CD4-positive, alpha-beta T cell treated with Interleukin-1 beta for 1 hour (primary cell): ENCODE measurements at regions not wholly inside any gene's neighbourhood (a gene's known extent, or its start where the extent isn't known, plus 50 kb on each side); places are given as distances from the start of the nearest gene placed in this dataset.
"Not testable (repeated sequence)": the region's sequence is repeated elsewhere in the genome, so short reads cannot be mapped to it uniquely, and the experiment has no call there.

Experiments used
- DNase-seq, 2 donors: peaks; one replicate each; pipeline ENCODE4 v3.0.0-alpha.2; 2020 to 2022

DNA sequence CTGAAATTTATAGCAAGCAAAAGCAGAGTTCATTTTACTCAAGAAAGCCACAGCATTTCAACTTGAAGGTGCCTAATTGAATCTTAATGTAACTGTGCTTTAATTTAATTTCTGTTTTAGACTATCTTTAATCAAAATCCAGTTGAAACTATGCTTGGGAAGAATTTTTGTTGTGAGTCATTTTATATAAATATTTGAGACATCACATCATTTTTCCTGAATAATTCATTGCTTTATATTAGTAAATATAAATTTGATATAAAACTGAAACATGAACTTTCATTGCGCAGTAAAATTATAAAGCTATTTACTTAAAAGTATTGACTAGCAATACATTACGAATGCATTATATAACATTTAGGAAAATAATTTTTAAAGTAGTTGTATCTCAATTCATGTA is 1937.1 kb upstream of the CDH9 start:
- DNase-seq: no peak

DNA sequence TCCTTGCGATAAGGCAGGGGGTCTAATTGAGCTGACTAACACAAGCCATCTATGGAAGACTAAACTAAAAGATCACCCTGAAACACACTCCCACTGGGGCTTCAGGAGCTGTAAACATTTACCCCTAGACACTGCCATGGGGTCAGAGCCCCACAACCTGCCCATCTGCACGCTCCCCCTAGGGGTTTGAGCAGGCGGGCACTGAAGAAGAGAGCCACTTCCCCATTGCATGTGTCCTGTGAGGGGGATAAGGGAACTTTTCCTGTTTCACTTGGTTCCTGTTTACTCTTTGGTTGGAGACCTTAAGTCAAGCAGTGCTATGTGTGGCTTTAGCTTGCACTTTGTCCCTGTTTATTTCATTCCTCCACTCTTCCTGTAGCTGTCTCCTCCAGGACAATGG is 1929.5 kb upstream of the CDH9 start:
- DNase-seq: no peak

DNA sequence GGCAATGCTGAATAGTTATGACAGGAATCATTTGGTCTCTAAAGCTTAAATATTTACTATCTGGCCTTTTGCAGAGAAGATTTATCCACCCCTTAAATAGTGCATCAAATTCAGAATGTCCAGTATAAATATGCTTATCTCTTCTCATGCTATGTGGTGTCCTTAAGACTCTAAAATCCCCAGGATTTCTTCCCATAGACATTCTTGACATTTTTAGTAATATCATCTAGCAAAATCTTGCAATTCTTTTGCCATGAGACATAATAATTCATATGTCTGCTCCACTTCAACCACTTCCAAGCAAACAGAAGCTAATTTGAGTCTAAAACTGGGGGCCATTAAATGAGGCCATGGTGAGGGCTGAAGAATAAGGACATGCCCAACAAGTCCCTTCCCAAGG is 1923.4 kb upstream of the CDH9 start:
- no peak for DNase-seq

- DNase-seq: no peak
These were observed 1920.2 kb upstream of the CDH9 start for GRCh38 chr5:28958581-28958980.

GRCh38 chr5:28957450-28957849 is 1919.1 kb upstream of the CDH9 start:
- DNase-seq: no peak

GRCh38 chr5:28954074-28954473 is 1915.7 kb upstream of the CDH9 start:
- DNase-seq: no peak

DNA sequence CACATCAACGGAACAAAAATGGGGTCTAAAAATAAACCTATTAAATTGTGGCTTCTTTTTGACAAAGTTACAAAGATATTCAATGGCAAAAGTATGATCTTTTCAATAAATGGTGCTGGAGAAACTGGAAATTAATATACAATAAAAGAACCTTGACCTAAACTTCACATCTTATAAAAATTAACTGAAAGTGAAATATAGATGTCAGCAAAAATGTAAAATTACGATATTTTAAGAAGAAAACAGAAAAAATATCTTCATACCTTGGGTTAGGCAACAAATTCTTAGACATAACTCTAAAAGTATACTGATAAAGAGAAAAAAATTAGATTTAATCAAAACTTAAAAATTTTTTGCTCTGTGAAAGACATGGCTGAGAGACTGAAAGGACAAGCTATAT is 1909.5 kb upstream of the CDH9 start:
- no peak for DNase-seq

GRCh38 chr5:28945859-28946258 is 1907.5 kb upstream of the CDH9 start:
- DNase-seq: no peak

DNA sequence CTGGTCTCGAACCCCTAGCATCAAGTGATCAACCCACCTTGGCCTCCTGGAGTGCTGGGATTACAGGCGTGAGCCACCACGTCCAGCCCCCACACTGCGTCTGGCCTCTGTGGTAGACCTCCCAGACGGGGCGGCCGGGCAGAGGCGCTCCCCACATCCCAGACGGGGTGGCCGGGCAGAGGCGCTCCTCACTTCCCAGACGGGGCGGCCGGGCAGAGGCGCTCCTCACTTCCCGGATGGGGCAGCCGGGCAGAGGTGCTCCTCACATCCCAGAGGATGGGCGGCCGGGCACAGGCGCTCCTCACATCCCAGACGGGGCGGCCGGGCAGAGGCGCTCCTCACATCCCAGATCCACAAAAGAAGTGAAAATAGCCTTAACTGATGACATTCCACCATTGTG is 1891.0 kb upstream of the CDH9 start:
- DNase-seq: not testable (repeated sequence)

DNA sequence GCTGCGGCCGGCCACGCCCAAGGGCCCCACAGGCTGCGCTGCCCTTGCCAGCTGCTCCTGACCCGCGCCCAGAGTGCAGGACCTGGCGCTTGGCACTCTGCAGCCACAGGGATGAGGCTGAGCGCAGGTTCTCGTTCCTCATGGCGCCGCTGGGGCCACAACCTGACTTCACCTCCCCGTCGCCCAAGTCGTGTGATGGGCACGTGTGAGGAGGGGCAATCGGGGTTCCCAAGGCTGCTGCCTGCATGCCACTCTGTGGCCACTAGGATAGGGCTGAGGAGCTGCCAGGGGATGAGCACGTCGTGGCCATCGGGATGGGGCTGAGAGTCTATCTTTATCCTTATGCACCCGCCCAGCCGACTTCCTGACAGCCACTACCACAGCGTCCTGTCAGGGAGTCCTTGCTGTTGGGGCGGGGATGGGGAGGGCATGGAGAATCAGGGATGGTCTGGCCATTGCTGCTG is 1890.0 kb upstream of the CDH9 start:
- DNase-seq: not testable (repeated sequence)

DNA sequence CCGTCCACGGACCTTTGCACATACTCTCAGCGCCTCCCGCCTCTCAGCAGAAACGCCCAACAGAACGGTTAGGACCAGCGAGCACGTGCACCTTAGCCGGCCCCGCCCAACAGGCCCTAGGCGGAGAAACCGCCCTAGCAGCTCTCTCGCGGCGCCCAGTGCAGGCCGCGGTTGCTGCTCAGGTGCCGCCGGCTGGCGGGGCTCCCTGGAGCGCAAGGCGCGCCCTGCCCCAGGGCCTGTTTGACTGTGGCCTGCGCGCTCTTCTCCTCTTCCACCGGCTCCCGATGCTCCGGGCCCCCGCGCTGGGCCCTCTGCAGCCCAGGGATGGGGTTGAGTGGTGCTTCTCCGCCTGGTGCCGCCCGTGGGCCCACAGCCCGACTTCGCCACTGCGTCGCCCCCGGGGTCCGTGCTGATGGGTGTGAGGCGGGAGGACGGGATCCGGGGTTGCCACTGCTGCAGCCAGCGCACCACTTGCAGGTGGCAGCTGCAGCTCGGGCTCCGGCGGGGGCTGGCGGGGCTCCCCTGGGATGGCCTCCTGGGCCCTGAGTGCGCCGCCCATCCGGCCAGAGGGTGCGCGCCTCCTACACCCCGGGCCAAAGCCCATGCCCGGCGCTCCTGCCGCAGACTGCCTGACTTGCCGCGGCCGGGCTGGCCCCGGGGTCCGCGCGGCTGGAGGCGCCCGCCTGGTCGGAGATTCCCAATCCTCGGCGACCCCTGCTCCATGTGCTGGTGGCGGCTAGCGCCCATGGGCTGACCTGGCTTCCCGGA is 1889.4 kb upstream of the CDH9 start:
- no peak for DNase-seq

GRCh38 chr5:28926422-28926821 is 1888.0 kb upstream of the CDH9 start:
- DNase-seq: no peak

DNA sequence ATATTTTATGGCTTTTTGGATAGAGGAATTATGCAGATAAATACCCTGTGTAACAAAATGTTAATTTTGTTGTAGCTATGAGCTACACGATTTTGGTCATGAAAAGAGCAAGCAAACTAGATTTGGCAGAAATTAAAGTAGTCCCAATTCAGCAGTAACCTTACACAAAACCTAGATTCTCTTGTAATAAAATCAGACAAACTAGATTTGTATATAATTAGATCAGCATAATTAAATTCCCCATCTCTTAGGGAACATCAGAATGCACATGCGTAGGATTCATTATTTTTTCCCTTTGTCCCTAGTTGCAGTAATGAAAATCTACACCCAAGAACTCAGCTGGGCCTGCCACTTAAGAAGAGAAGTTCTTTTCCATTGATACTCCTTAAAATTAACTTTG is 1879.2 kb upstream of the CDH9 start:
- no peak for DNase-seq

GRCh38 chr5:28914297-28914696 is 1875.9 kb upstream of the CDH9 start:
- no peak for DNase-seq

GRCh38 chr5:28903643-28904042 is 1865.3 kb upstream of the CDH9 start:
- no peak for DNase-seq

DNA sequence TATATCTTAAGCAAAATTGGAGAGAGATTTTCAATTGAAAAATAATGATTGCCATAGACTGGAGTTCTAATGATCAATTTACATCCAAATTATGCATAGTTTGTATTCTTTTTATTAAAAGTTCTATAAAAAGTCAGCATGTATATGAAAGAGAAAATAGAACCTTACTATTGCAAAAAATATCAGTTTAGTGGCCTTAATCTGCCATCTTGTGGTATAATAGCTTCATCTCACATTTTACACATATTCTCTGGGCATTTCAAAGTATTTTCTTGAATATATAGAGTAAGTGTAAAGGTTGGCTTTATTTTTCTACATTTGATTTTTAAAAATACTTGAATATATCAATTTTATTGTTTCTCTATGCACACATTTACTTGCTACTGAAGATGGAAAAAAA is 1858.6 kb upstream of the CDH9 start:
- no peak for DNase-seq

DNA sequence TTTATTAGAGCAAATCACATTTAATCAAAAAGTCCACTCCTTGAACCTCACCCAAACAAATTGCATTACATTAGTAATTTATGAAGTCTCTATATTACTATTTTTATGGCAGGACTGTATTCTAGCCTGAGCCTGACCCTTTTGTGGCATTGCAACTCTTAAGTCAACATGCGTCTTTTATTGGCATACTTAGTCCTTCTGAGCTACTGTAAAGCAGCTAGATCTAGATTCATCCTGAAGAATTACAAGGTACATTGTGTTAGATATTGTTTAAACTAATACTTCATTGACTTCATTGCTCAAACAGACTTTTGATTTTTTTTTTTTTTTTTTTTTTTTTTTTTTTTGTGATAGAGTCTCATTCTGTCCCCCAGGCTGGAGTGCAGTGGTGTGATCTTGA is 1842.5 kb upstream of the CDH9 start:
- DNase-seq: no peak

DNA sequence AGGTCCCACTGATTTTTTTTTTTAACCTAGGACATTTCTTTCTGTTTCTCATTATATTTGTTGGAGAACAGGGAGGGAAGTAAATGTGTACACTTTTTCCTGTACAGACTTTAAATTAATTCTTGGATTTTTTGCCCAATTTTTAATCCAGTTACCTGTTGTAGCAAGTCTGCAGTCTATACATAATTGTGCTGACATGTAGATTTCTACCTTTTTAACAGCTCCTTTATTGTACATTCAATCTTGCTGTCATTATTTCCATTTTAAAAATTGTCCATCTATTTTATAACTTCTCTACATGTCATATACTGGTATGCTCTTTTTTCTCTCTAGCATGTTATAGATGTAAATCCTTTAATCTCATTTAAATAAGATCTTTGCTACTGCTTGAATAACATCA is 1838.7 kb upstream of the CDH9 start:
- no peak for DNase-seq

GRCh38 chr5:28864006-28864405 is 1825.6 kb upstream of the CDH9 start:
- DNase-seq: no peak

DNA sequence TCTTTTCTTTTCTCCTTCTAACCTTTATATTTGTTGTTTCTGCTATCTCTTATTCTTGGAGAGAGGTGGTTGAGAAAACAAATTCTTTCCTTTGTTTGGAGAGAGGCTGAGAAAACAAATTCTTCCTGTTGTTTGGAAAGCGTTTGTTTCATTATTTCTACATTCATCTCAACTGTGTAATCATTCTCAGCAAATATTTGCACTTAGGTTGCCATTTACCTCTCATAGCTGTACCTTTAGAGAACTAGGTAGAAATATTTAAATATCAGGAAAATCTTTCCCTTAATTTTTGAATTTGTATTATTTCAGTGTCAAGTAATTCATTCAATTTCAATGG is 1824.4 kb upstream of the CDH9 start:
- DNase-seq: no peak

GRCh38 chr5:28862137-28862859 is 1823.9 kb upstream of the CDH9 start:
- DNase-seq: no peak

GRCh38 chr5:28855626-28856025 is 1817.2 kb upstream of the CDH9 start:
- no peak for DNase-seq

DNA sequence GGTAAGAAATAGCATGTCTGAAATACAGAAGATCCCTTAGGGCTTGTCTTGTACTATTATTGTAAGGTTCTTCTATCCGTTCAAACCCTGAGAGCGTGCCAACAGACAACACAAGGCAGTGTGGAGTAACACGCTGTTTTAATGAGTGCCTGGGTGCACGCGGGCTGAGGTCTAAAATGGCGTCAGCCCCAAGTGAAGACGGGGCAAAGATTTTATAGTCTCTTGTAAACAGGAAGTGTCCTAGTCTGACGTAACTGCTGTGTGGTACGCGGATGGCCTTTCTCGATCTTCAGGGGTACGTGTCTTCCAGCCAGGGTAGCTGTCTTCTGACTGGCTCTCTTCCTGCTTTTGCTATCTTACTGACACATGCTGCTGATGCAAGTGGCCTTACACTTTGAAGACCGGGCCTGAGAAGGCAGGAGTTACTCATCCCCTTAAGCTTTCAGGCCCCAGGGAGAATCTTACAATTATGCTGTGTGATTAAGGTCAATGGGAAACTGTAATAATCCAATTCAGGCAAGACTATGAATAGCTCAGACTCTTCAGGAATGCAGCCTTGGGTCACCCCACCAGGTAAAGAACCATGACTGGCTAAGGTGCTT is 1812.0 kb upstream of the CDH9 start:
- DNase-seq: no peak

DNA sequence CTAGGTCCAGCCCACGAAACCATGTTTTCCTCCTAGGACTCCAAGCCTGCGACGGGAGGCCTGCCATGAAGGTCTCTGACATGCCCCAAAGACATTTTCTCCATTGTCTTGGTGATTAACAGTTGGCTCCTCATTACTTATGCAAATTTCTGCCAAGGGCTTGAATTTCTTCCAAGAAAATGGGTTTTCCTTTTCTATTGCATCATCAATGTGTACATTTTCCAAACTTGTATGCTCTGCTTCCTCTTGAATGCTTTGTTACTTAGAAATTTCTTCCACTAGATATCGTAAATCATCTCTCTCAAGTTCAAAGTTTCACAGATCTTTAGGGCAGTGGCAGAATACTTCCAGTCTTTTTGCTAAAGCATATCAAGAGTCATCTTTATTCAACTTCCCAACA is 1792.7 kb upstream of the CDH9 start:
- no peak for DNase-seq
